ENCODE measurements at regions not wholly inside any gene's neighbourhood (a gene's known extent, or its start where the extent isn't known, plus 50 kb on each side); places are given as distances from the start of the nearest gene placed in this dataset.

DNA sequence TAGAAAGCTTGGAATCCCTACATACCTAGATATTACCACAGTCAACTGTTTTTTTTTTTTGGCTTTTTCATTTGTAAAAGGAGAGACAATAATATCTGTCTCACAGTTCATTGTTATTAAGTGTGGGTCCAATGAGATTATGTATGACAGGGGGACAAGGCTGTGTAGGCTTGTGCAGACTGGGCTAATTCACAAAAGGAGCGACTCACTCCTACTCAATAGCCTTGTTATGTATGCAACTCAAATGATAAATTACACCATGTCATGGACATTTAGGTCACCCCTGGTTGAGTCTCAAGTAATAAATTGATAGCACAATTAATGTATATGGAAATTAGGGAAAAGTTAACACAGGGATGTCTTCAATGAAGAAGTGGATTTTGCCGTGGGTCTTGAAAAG, 208.2 kb upstream of the MAP3K7 start:
- TF ChIP-seq, protein P1, sequence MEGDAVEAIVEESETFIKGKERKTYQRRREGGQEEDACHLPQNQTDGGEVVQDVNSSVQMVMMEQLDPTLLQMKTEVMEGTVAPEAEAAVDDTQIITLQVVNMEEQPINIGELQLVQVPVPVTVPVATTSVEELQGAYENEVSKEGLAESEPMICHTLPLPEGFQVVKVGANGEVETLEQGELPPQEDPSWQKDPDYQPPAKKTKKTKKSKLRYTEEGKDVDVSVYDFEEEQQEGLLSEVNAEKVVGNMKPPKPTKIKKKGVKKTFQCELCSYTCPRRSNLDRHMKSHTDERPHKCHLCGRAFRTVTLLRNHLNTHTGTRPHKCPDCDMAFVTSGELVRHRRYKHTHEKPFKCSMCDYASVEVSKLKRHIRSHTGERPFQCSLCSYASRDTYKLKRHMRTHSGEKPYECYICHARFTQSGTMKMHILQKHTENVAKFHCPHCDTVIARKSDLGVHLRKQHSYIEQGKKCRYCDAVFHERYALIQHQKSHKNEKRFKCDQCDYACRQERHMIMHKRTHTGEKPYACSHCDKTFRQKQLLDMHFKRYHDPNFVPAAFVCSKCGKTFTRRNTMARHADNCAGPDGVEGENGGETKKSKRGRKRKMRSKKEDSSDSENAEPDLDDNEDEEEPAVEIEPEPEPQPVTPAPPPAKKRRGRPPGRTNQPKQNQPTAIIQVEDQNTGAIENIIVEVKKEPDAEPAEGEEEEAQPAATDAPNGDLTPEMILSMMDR (conservative IDR thresholded peaks at IDR 0.05 in 1 of 2, IDR thresholded peaks at IDR 0.05 in 1 of 2; ENCODE audit: low read depth in 1 of 2, low read length in 2 of 2) = no peak
- no peak for TF ChIP-seq EZH2 (IDR thresholded peaks at IDR 0.05; ENCODE audit: low read length, missing control alignments)

Measured in fibroblast of lung (primary cell).